HuH-7 (cell line): ENCODE measurements at regions not wholly inside any gene's neighbourhood (a gene's known extent, or its start where the extent isn't known, plus 50 kb on each side); places are given as distances from the start of the nearest gene placed in this dataset.

ENCODE experiments used
- DNase-seq: peaks from one replicate; pipeline ENCODE4 v3.0.0; 2011; ENCODE audit warnings: low spot score

GRCh38 chr6:1087154-1087843 is 224.6 kb upstream of the FOXQ1 start:
- no peak for DNase-seq

- DNase-seq, result no peak
Measured at GRCh38 chr6:1086446-1087153, 225.3 kb upstream of the FOXQ1 start.

DNA sequence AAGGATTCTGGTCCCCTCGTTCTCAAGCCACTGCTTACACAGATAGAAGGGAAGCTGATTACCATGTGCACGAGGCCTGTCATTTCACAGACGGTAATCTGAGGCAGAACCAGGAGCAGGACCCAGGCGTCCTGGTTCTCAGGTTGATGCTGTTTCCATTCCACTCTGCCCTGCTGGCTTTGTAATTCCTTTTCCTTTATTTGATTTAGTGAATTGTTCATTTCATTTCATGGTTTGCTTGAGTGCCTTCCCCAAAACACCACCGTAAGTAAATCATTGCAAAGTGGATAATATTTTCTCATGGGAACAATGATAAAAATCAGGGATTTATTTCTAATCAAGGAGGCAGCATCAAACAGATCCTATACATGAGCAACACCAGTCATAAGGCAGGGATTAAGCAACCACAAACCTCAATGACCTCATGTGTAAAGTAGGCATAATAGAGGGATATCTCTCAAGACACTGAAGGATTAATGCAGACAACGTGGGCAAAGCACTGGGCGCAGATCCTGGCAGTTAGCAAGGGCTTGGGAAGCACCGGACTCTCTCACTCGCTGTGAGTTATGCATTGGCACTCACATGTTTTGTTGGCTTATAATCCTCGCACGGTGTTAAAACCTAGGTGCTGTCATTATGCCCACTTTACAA is 229.5 kb upstream of the FOXQ1 start:
- no peak for DNase-seq

- DNase-seq, result no peak
Measured at GRCh38 chr6:1081551-1082284, 230.2 kb upstream of the FOXQ1 start.

GRCh38 chr6:1080453-1081337 is 231.2 kb upstream of the FOXQ1 start:
- DNase-seq, result no peak

DNA sequence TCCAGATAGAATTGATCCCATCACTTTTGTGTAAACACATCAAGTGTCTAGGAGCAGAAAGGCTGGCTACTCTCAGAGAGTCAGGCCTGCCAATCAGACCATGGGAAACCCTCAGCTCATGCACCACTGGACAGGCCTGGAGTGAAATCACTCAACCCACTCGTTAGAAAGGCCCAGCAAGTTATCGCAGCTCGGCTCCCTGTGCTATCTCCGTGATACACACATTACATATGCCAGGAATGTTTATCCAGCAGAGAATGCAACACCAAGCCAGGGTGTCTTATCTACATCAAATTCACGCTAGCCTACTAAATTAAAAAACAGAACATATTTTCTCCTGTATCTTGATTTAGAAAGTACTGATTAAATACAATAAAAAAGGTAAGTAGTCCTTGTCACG is 232.4 kb upstream of the FOXQ1 start:
- no peak for DNase-seq

GRCh38 chr6:1077478-1078416 is 234.2 kb upstream of the FOXQ1 start:
- DNase-seq, result no peak

- no peak for DNase-seq
Measured at GRCh38 chr6:1076531-1077459, 235.1 kb upstream of the FOXQ1 start.

- no peak for DNase-seq
Measured at GRCh38 chr6:1075880-1076279, 236.0 kb upstream of the FOXQ1 start.

DNA sequence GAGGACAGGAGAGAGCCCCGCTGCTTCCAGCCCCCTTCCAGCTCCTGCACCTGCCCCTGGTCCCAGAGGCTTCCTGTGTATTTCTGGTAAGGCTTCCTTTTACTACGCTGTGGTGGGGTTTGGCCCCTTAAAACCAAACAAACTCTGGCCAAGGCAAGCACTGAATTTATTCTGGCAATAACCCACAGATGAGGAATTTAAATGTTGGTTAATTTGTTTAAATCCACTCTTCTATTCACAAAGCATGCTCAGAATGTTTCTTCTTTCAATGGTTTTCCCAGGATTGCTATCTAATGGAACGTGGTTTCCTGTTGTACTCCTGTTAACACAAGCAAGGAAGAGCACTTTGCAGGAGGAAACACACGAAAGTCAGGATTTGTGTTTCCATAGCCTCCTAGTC is 236.5 kb upstream of the FOXQ1 start:
- no peak for DNase-seq

DNA sequence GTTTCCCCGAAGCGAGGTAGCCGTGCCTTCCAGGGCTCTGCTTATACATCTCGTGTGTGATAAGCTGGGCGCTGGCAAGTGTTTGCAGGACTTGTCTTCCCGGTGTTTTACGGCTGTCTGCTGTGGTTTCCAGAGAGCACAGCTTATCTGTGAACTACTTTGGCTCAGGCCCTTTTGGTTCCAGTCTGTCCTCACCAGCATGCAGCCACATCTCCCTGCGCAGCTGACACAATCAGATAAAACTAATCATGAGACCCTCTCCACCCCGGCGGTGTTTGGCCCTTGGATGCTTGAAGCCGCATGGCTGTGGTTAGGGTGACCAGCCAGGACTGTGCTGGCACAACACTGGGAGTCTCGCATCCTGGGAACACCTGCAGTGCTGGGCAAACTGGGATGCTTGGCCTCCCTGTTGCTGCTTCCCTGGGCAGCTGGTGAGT is 241.8 kb upstream of the FOXQ1 start:
- DNase-seq, result no peak

DNA sequence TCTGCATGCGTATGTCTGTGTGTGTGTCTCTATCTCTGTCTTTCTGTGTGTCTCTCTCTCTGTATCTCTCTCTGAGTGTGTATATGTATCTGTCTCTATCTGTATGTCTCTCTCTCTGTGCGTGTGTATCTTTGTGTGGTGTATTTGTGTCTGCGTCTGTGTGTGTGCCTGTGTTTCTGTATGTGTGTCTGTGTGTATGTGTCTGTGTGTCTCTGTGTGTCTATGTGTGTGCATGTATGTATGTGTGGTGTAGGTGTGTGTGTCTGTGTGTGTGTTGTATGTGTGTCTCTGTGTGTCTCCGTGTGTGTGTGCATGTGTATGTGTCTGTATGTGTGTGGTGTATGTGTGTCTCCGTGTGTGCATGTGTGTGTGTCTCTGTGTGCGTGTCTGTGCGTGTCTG is 243.0 kb upstream of the FOXQ1 start:
- no peak for DNase-seq

GRCh38 chr6:1068068-1068467 is 243.8 kb upstream of the FOXQ1 start:
- DNase-seq, result no peak

DNA sequence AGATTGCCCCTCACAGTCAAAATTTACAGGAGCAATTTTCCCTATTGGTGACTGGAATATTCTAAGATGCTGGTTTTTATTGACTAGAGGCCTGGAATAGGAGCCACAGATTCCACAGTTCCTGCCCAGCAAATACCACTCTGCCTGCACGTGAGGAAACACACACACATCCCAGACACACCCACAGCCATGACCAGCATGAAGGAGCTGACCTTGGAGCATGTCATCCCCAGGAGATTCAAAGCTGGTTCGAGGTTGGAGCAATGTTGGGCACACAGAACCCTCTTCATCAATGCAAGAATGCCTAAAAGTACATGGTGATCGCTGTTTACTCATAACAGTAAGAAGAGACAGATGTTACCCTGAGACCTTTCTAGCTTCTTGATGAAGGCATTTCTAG is 244.6 kb upstream of the FOXQ1 start:
- no peak for DNase-seq

DNA sequence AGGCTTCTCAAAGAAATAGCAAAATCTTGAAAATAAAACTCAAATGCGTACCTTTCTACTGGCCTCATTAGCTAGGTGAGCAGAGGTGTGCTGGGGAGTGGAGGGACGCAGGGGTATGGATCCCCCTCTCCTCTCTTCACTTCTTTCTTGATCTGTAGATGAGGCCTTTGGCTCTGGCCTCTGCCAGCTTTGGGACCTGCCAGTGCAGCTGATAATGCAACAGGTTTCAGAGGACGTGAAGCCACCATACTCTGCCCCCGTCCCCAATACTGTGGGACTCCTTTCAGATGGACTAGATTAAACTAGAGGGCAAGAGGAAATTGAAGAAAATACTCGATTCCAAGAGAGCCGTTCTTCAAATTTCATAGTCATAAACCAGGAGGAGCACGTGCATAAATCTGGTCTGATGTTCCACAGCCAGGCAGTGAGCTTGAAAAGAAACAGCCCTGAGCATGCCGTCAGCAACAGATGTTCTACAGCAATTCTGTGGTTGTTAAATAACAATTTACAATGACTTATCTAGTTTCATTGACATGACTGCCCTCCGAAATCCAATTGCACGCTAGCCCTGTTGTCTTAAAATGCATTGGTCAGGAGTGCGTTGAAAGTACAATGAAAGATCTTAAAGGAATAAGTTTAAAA is 245.3 kb upstream of the FOXQ1 start:
- DNase-seq, result no peak

DNA sequence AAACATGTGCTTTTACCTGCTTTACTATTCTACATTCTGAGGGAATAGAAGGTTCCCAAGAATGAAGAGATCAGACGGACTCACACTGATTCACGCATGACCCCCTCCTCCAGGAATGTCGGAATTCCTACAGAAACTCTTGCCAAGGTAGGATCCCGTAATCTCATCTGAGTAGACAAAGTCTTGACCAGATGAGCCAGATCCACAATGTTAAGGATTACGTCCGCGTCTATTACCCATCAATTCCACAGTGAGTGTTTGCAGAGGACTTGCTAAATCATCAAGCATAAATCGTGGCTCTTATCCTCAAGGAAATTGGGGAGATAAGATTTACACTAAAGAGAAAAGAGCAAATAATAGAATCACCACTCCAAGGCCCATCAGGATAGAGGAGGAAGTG is 245.9 kb upstream of the FOXQ1 start:
- DNase-seq, result no peak

GRCh38 chr6:1063671-1064355 is 248.1 kb upstream of the FOXQ1 start:
- no peak for DNase-seq
